HCT116 (cell line): ENCODE measurements at regions not wholly inside any gene's neighbourhood (a gene's known extent, or its start where the extent isn't known, plus 50 kb on each side); places are given as distances from the start of the nearest gene placed in this dataset.

ENCODE experiments used
- EZH2 ChIP-seq: fragments of 200-600 bp; sonication (generic); IDR thresholded peaks from 2 replicates; pipeline ENCODE4 v1.6.1; 2017; ENCODE audit warnings: antibody characterized with exemption, mixed run types
- EZH2phosphoT487 ChIP-seq: fragments of 200-600 bp; IDR thresholded peaks from 2 replicates; pipeline ENCODE4 v1.6.1; 2018; ENCODE audit warnings: antibody characterized with exemption, borderline replicate concordance
- JUND ChIP-seq: IDR thresholded peaks from 2 replicates; pipeline ENCODE4 v1.6.1; 2012
- POLR2A ChIP-seq: IDR thresholded peaks from 2 replicates; pipeline ENCODE4 v1.7.0; 2011; ENCODE audit warnings: borderline replicate concordance; ENCODE audit not compliant: insufficient read depth, insufficient read length; ENCODE audit errors: extremely low read depth
- POLR2AphosphoS5 ChIP-seq: IDR thresholded peaks from 2 replicates; pipeline ENCODE4 v1.6.1; 2011; ENCODE audit warnings: mild to moderate bottlenecking, low read depth, low read length, moderate library complexity
- RAD21 ChIP-seq: IDR thresholded peaks from 2 replicates; pipeline ENCODE4 v1.6.1; 2012; ENCODE audit warnings: low read depth, mild to moderate bottlenecking
- SIN3A ChIP-seq: IDR thresholded peaks from 2 replicates; pipeline ENCODE4 v1.6.1; 2012; ENCODE audit warnings: low read depth
- SP1 ChIP-seq: IDR thresholded peaks from 2 replicates; pipeline ENCODE4 v1.6.1; 2012; ENCODE audit warnings: low read depth
- SRF ChIP-seq: IDR thresholded peaks from 2 replicates; pipeline ENCODE4 v1.6.1; 2012; ENCODE audit warnings: low read depth
- TCF7L2 ChIP-seq: IDR thresholded peaks from 2 replicates; pipeline ENCODE4 v1.7.0; 2011; ENCODE audit warnings: borderline replicate concordance, inconsistent platforms; ENCODE audit not compliant: insufficient read depth, insufficient read length; ENCODE audit errors: extremely low read depth
- ZNF274 ChIP-seq: fragments of 200-500 bp; sonication (Bioruptor generic); IDR thresholded peaks from 2 replicates; pipeline ENCODE4 v1.6.1; 2014; ENCODE audit warnings: mild to moderate bottlenecking, low read depth, low read length, inconsistent platforms
- TF ChIP-seq, protein P1 (sequence below), 3 experiments: fragments of 200-600 bp in 1 of 3; sonication (generic) in 1 of 3; IDR thresholded peaks in 2 of 3; conservative IDR thresholded peaks in 1 of 3; 2 replicates each; pipeline ENCODE4 v1.5.1; 2012 to 2017; ENCODE audit warnings: low read depth in 2 of 3, low read length in 2 of 3, antibody characterized with exemption in 1 of 3, borderline replicate concordance in 1 of 3, control low read depth in 1 of 3, mild to moderate bottlenecking in 1 of 3, mixed read lengths in 1 of 3, mixed run types in 1 of 3, moderate library complexity in 1 of 3; ENCODE audit not compliant: insufficient read depth in 1 of 3
- TF ChIP-seq, protein P2 (sequence below): IDR thresholded peaks from 2 replicates; pipeline ENCODE4 v1.6.1; 2012
- TF ChIP-seq, protein P3 (sequence below): IDR thresholded peaks from 2 replicates; pipeline ENCODE4 v1.6.1; 2012; ENCODE audit warnings: low read depth

DNA sequence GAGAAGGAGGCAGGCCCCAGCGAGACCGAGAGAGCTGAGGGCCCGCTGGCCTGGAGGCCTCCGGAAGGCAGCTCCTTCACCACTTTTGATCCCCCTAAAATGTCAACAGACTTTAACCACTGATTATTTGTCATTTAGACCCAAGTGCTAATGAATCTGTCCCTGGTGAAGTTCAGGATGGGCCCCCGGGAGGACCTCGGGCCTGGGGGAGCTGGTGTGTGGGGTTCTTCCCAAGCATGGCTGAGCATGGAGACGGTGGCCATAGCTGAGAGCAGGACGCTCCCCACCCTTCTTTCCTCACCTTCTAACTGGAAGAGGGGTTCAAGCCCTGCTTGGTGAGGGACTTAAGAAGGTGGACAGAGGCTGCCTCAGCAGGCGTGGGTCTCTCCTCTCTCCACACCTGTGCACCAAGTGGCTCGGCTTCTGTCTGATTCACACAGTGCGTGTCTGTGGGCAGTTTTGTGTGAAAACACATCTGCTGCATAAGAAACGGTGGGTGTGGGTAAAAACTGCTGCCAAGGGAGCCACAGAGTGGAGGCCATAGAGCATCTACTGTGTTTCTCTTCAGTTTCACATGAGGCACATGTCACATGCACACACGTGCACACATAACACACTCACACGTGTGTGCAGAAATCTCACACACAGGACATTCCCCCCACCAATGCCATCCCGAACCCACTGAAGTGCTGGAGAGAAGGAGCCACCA, 53.5 kb upstream of the VIPR2 start:
- TF ChIP-seq, protein P1, sequence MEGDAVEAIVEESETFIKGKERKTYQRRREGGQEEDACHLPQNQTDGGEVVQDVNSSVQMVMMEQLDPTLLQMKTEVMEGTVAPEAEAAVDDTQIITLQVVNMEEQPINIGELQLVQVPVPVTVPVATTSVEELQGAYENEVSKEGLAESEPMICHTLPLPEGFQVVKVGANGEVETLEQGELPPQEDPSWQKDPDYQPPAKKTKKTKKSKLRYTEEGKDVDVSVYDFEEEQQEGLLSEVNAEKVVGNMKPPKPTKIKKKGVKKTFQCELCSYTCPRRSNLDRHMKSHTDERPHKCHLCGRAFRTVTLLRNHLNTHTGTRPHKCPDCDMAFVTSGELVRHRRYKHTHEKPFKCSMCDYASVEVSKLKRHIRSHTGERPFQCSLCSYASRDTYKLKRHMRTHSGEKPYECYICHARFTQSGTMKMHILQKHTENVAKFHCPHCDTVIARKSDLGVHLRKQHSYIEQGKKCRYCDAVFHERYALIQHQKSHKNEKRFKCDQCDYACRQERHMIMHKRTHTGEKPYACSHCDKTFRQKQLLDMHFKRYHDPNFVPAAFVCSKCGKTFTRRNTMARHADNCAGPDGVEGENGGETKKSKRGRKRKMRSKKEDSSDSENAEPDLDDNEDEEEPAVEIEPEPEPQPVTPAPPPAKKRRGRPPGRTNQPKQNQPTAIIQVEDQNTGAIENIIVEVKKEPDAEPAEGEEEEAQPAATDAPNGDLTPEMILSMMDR (IDR thresholded peaks at IDR 0.05 in 2 of 3, conservative IDR thresholded peaks at IDR 0.05 in 1 of 3; ENCODE audit: borderline replicate concordance in 1 of 3, insufficient read depth in 1 of 3, low read depth in 2 of 3, low read length in 2 of 3), result no peak
- TF ChIP-seq RAD21 (no peak), POLR2A (no peak), POLR2AphosphoS5 (no peak), EZH2 (no peak), SP1 (no peak), TCF7L2 (no peak), SIN3A (no peak), ZNF274 (no peak), EZH2phosphoT487 (no peak), JUND (no peak), SRF (no peak)
- TF ChIP-seq, protein P2, sequence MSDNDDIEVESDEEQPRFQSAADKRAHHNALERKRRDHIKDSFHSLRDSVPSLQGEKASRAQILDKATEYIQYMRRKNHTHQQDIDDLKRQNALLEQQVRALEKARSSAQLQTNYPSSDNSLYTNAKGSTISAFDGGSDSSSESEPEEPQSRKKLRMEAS, result no peak
- TF ChIP-seq, protein P3, sequence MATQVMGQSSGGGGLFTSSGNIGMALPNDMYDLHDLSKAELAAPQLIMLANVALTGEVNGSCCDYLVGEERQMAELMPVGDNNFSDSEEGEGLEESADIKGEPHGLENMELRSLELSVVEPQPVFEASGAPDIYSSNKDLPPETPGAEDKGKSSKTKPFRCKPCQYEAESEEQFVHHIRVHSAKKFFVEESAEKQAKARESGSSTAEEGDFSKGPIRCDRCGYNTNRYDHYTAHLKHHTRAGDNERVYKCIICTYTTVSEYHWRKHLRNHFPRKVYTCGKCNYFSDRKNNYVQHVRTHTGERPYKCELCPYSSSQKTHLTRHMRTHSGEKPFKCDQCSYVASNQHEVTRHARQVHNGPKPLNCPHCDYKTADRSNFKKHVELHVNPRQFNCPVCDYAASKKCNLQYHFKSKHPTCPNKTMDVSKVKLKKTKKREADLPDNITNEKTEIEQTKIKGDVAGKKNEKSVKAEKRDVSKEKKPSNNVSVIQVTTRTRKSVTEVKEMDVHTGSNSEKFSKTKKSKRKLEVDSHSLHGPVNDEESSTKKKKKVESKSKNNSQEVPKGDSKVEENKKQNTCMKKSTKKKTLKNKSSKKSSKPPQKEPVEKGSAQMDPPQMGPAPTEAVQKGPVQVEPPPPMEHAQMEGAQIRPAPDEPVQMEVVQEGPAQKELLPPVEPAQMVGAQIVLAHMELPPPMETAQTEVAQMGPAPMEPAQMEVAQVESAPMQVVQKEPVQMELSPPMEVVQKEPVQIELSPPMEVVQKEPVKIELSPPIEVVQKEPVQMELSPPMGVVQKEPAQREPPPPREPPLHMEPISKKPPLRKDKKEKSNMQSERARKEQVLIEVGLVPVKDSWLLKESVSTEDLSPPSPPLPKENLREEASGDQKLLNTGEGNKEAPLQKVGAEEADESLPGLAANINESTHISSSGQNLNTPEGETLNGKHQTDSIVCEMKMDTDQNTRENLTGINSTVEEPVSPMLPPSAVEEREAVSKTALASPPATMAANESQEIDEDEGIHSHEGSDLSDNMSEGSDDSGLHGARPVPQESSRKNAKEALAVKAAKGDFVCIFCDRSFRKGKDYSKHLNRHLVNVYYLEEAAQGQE, result no peak
